ENCODE measurements at regions not wholly inside any gene's neighbourhood (a gene's known extent, or its start where the extent isn't known, plus 50 kb on each side); places are given as distances from the start of the nearest gene placed in this dataset.

DNA sequence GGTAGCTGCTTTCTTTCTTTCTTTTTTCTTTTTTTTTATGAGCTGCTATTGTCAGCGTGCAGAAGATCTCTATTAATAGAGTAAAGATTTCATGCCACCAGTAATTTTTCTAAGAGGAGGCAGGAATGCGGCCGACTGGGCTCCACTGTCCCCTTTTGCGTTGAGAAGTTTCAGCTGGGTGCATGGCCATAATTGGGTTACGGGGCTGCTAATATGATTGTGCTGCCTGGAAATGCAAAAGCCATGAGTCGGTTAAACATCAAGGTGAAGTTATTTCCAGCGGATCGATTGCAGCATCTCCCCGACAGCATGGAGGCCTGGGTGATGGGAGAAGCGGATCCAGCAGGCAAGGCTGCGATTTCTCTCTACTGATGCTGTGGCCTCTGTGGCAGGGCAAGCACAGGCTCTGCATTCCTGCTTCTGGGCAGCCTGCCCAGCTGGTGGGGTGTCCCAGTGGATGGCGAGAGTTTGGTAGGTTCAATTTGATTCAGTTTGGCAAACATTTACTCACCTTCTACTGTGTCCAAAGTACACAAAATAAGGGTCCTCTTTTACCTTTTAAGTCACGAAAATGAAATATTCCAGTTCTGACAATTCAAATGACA lies 54.4 kb upstream of the PRMT8 start:
- TF ChIP-seq CTCF (IDR thresholded peaks at IDR 0.05; ENCODE audit: low read depth, low read length): no peak
- TF ChIP-seq POLR2A (IDR thresholded peaks at IDR 0.05; ENCODE audit: extremely low read depth, insufficient read length): no peak
- TF ChIP-seq MYC (IDR thresholded peaks at IDR 0.05; ENCODE audit: low read depth, low read length): no peak
- no peak for TF ChIP-seq MAX (IDR thresholded peaks at IDR 0.05; ENCODE audit: low read depth, low read length)

Data from NB4 (cell line).